Prostate gland (tissue), 2 donors: ENCODE measurements at regions not wholly inside any gene's neighbourhood (a gene's known extent, or its start where the extent isn't known, plus 50 kb on each side); places are given as distances from the start of the nearest gene placed in this dataset.

Experiments used
- DNase-seq: peaks from one replicate; pipeline ENCODE4 v3.0.0-alpha.2; 2019; ENCODE audit warnings: low spot score
- H3K27ac ChIP-seq, 2 donors: fragments of 200-600 bp; sonication (generic); 2 replicates each; pipeline ENCODE4 v1.5.1; 2017 to 2019
- H3K27me3 ChIP-seq: fragments of 200-600 bp; sonication (generic); replicated peaks from 2 replicates; pipeline ENCODE4 v1.5.1; 2019; ENCODE audit not compliant: insufficient read depth
- H3K36me3 ChIP-seq, 2 donors: fragments of 200-600 bp; sonication (generic); 1 replicate in 1 of 2; 2 replicates in 1 of 2; pipeline versions ENCODE4 v1.5.1 to v1.8.1; 2017 to 2019
- H3K4me1 ChIP-seq: fragments of 200-600 bp; sonication (generic); replicated peaks from 2 replicates; pipeline ENCODE4 v1.5.1; 2019
- H3K4me3 ChIP-seq, 2 donors: fragments of 200-600 bp; sonication (generic); 2 replicates each; pipeline ENCODE4 v1.5.1; 2017 to 2019
- H3K9me3 ChIP-seq: fragments of 200-600 bp; sonication (generic); 2 replicates; pipeline ENCODE4 v1.5.1; 2017
- POLR2A ChIP-seq: fragments of 450-650 bp; IDR thresholded peaks from one replicate; pipeline ENCODE4 v1.6.1; 2016; ENCODE audit warnings: antibody characterized with exemption, mild to moderate bottlenecking
- POLR2AphosphoS5 ChIP-seq: sonication (generic); formaldehyde crosslinking; IDR thresholded peaks from one replicate; pipeline ENCODE4 v1.6.1; 2017; ENCODE audit warnings: antibody characterized with exemption
- WGBS: methylation state at CpG from one replicate; pipeline ENCODE4 v1.1.5; 2018; 5-methylcytosine and 5-hydroxymethylcytosine counted together
- intact Hi-C: fragments of 100-400 bp; cut with DNase I; formaldehyde crosslinking; loops from one replicate; pipeline ENCODE4 v1.14.2; 2022
- TF ChIP-seq, protein P1 (sequence below), 4 experiments: fragments of 200-600 bp in 2 of 4; fragments of 450-650 bp in 2 of 4; sonication (generic) in 2 of 4; IDR thresholded peaks; 1 replicate in 3 of 4; 2 replicates in 1 of 4; pipeline ENCODE4 v1.5.1; 2016 to 2019; ENCODE audit warnings: antibody characterized with exemption in 4 of 4, mild to moderate bottlenecking in 2 of 4, moderate library complexity in 2 of 4

DNA sequence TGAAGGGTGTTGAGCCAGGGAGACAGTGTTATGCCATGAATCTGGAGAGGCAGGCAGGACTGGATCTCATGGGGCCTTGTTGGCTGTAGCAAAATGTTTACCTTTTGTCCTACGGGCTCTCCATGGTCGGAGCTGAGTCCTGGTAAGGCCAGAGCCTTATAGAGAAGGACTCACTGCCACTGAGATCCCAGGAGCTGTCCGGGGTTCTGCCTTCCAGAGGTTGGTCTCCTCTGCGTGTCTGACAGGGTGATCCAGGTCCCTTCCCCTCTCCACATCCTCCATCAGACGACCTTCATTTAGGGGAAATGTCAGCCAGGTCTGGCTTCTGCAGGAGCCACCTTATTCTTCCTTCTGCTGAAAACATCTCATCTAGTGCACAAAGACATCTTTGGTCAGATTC lies 285.2 kb upstream of the N4BP1 start:
- intact Hi-C loops: no loop called here
- Histone ChIP-seq H3K4me3 (no peak overlapping the region), H3K36me3 (no peaks in the 10 kb centered on the region), H3K27me3 (no peaks in the 10 kb centered on the region), H3K4me1 (no peaks in the 10 kb centered on the region), H3K9me3 (no peaks in the 10 kb centered on the region), H3K27ac (no peak overlapping the region)
- DNase-seq: no peak
- WGBS: 31% methylated on average over 5 of the region's 5 CpGs
- TF ChIP-seq POLR2A (no peak), POLR2AphosphoS5 (no peak)
- TF ChIP-seq, protein P1, sequence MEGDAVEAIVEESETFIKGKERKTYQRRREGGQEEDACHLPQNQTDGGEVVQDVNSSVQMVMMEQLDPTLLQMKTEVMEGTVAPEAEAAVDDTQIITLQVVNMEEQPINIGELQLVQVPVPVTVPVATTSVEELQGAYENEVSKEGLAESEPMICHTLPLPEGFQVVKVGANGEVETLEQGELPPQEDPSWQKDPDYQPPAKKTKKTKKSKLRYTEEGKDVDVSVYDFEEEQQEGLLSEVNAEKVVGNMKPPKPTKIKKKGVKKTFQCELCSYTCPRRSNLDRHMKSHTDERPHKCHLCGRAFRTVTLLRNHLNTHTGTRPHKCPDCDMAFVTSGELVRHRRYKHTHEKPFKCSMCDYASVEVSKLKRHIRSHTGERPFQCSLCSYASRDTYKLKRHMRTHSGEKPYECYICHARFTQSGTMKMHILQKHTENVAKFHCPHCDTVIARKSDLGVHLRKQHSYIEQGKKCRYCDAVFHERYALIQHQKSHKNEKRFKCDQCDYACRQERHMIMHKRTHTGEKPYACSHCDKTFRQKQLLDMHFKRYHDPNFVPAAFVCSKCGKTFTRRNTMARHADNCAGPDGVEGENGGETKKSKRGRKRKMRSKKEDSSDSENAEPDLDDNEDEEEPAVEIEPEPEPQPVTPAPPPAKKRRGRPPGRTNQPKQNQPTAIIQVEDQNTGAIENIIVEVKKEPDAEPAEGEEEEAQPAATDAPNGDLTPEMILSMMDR (IDR thresholded peaks at IDR 0.05): no peak

DNA sequence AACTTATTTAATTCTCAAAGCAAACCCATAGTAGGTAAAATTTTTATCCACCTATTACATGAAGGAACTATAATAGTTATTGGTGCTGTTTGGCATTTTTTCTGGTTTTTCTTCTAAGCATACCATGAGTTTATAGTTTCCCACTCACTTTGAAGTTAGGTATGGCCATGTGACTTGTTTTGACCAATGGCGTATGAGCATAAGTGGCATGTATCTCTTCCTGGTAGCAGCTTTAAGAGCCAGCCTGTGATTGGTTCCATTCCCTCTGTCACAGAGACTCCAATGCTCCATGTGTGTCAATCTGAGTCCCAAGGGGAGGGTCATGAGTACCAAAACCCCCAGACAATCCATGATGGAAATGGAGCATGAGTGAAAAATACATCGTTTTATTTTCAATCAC lies 282.9 kb upstream of the N4BP1 start:
- Histone ChIP-seq H3K4me1 (no peaks in the 10 kb centered on the region), H3K27me3 (no peaks in the 10 kb centered on the region), H3K9me3 (no peaks in the 10 kb centered on the region), H3K36me3 (no peaks in the 10 kb centered on the region), H3K27ac (no peak overlapping the region), H3K4me3 (no peak overlapping the region)
- no peak for DNase-seq
- intact Hi-C loops: no loop called here
- WGBS: 86% methylated on average over 2 of the region's 2 CpGs
- no peak for TF ChIP-seq POLR2A

DNA sequence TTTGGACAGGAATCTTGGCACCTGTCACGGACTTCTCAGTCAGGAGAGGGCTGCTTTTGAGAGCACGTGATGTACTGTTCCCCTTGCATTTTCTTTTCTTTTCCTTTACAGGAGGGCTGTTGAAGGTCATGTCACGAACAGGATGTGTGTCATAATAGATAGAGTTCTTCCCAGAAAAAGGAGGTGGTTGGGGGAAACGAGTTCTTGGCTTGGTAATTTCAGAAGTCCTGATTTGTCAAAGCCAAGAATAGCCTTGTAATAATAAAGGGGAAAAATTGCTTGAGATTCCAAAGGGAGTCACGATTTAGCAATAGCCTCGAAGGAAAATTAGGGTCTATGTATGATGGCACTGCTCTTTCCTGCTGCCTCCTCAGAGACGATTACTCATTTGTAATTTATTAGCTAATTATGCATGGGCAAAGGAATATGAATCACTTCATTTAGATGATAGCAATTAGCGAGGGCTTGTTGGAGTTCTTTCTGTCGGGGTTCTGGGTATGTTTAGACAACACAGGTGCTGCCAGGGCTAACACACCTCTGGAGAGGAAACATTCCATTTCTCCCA lies 277.7 kb upstream of the N4BP1 start:
- intact Hi-C loops: no loop called here
- no peak for DNase-seq
- H3K27me3 ChIP-seq: no peaks in the 10 kb centered on the region
- H3K4me3 ChIP-seq: no peak overlapping the region
- no peaks in the 10 kb centered on the region for H3K9me3 ChIP-seq
- no peaks in the 10 kb centered on the region for H3K36me3 ChIP-seq
- H3K27ac ChIP-seq: no peak overlapping the region
- WGBS: 74% methylated on average over 9 of the region's 9 CpGs
- no peaks in the 10 kb centered on the region for H3K4me1 ChIP-seq
- no peak for TF ChIP-seq POLR2A
- no peak for TF ChIP-seq POLR2AphosphoS5
- TF ChIP-seq, protein P1 (IDR thresholded peaks at IDR 0.05): no peak

DNA sequence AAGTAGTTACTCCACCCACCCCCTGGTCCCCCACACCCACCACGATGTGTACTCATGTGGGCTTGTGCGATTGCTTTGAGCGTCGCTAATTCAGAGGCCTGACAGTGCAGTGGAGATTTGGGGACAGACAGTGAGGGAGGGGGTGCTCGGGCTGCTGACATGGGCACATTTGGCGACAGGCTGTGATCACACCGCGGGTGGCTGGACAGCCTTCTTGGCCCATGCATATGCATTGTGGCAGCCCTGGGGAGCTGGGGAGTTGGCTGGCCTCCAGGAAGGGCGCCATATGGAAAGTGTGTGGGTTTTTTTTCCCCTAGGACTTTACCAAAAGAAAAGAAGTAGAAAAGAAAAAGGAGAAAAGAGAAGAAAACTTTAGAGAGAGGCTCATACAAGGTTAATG lies 275.5 kb upstream of the N4BP1 start:
- Histone ChIP-seq H3K9me3 (no peaks in the 10 kb centered on the region), H3K4me1 (no peaks in the 10 kb centered on the region), H3K27ac (no peak overlapping the region), H3K4me3 (no peak overlapping the region), H3K27me3 (no peaks in the 10 kb centered on the region), H3K36me3 (no peaks in the 10 kb centered on the region)
- intact Hi-C loops: no loop called here
- no peak for TF ChIP-seq POLR2AphosphoS5
- TF ChIP-seq POLR2A: no peak
- TF ChIP-seq, protein P1 (IDR thresholded peaks at IDR 0.05): no peak
- DNase-seq: no peak
- WGBS: 64% methylated on average over 9 of the region's 9 CpGs

DNA sequence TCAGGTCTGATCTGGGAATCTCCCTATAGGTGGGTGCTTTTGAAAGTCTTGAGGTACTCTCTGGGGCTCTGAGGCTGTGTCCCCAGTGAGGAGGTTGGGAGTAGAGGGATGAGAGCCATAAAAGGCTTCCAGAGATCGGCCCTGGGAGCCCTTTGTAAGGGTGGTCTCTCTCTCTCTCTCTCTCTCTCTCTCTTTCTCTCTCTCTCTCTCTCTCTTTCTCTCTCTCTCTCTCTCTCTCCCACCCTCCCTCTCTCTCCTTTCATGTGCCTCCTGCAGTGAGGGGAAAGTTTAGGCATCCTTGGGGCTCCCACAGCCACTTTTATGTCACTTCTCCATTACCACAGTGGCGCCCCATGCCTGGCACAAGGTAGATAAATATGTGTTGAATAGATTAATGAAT lies 271.3 kb upstream of the N4BP1 start:
- TF ChIP-seq, protein P1 (IDR thresholded peaks at IDR 0.05): no peak
- TF ChIP-seq POLR2A: no peak
- no peak for TF ChIP-seq POLR2AphosphoS5
- Histone ChIP-seq H3K27ac (no peak overlapping the region), H3K4me3 (no peak overlapping the region), H3K9me3 (no peaks in the 10 kb centered on the region), H3K4me1 (no peaks in the 10 kb centered on the region), H3K36me3 (no peaks in the 10 kb centered on the region), H3K27me3 (no peaks in the 10 kb centered on the region)
- WGBS: 81% methylated on average over 2 of the region's 2 CpGs
- DNase-seq: no peak
- intact Hi-C loops: no loop called here
